WTC11 (cell line): ENCODE measurements at regions not wholly inside any gene's neighbourhood (a gene's known extent, or its start where the extent isn't known, plus 50 kb on each side); places are given as distances from the start of the nearest gene placed in this dataset.

ENCODE experiments used
- ATAC-seq: fragments of 200-7000 bp; cut with Tn5 transposase; 2 replicates; pipeline ENCODE4 v1.10.0; 2021; ENCODE audit warnings: mild to moderate bottlenecking, moderate library complexity
- CTCF ChIA-PET: fragments of 300-600 bp; sonication (Branson Sonifier 250); formaldehyde crosslinking; loops from one replicate; lab custom pipeline; 2021; ENCODE audit warnings: antibody characterized with exemption; lab: Charles Lee
- POLR2A ChIA-PET: fragments of 350-600 bp; sonication (Branson Sonifier 250); formaldehyde crosslinking; loops from one replicate; lab custom pipeline; 2021; ENCODE audit warnings: antibody characterized with exemption; lab: Charles Lee
- DNase-seq: peaks from one replicate; pipeline ENCODE4 v3.0.0; 2021; ENCODE audit warnings: low spot score
- H3K27ac Mint-ChIP-seq: 2 replicates; pipeline ENCODE4 v1.8.0; 2021; ENCODE audit warnings: mixed read lengths
- H3K27me3 Mint-ChIP-seq: 2 replicates; pipeline ENCODE4 v1.8.0; 2021; ENCODE audit warnings: low read depth, mild to moderate bottlenecking, moderate library complexity, mixed read lengths
- H3K36me3 Mint-ChIP-seq: 2 replicates; pipeline ENCODE4 v1.8.0; 2021; ENCODE audit warnings: mixed read lengths
- H3K4me1 Mint-ChIP-seq: 2 replicates; pipeline ENCODE4 v1.8.0; 2022; ENCODE audit warnings: mixed read lengths
- H3K4me3 Mint-ChIP-seq: 2 replicates; pipeline ENCODE4 v1.8.0; 2021; ENCODE audit warnings: mild to moderate bottlenecking, moderate library complexity, mixed read lengths
- H3K9me3 Mint-ChIP-seq: 2 replicates; pipeline ENCODE4 v1.8.0; 2021; ENCODE audit warnings: mixed read lengths
- AFF4 ChIP-seq: sonication (generic); formaldehyde crosslinking; IDR thresholded peaks from 2 replicates; pipeline ENCODE4 v1.8.1; 2023; ENCODE audit warnings: mild to moderate bottlenecking, missing genetic modification reagents, borderline replicate concordance
- ATF1 ChIP-seq: sonication (generic); formaldehyde crosslinking; IDR thresholded peaks from 2 replicates; pipeline ENCODE4 v1.8.1; 2023; ENCODE audit warnings: mild to moderate bottlenecking, moderate library complexity, missing genetic modification reagents
- GTF2I ChIP-seq: fragments of 250-450 bp; sonication (Bioruptor Pico); conservative IDR thresholded peaks from 2 replicates; pipeline ENCODE4 v1.4.0; 2021; ENCODE audit warnings: mild to moderate bottlenecking
- IRF2 ChIP-seq: sonication (generic); formaldehyde crosslinking; IDR thresholded peaks from 2 replicates; pipeline ENCODE4 v1.8.0; 2022; ENCODE audit warnings: low read depth, missing genetic modification reagents, borderline replicate concordance
- KAT7 ChIP-seq: sonication (generic); formaldehyde crosslinking; IDR thresholded peaks from 2 replicates; pipeline ENCODE4 v1.8.1; 2023; ENCODE audit warnings: missing genetic modification reagents, mild to moderate bottlenecking, borderline replicate concordance
- MXD4 ChIP-seq: fragments of 250-450 bp; sonication (Bioruptor Pico); IDR thresholded peaks from 2 replicates; pipeline ENCODE4 v1.8.0; 2021; ENCODE audit warnings: mild to moderate bottlenecking, moderate library complexity, borderline replicate concordance
- NFATC4 ChIP-seq: fragments of 250-450 bp; sonication (Bioruptor Pico); IDR thresholded peaks from 2 replicates; pipeline ENCODE4 v1.9.0; 2021; ENCODE audit warnings: mild to moderate bottlenecking
- NFYB ChIP-seq: sonication (generic); formaldehyde crosslinking; conservative IDR thresholded peaks from 2 replicates; pipeline ENCODE4 v1.8.0; 2022; ENCODE audit warnings: low read depth, missing genetic modification reagents
- USF2 ChIP-seq: sonication (generic); formaldehyde crosslinking; IDR thresholded peaks from 2 replicates; pipeline ENCODE4 v1.8.1; 2023; ENCODE audit warnings: mild to moderate bottlenecking, missing genetic modification reagents, moderate library complexity
- ZNF138 ChIP-seq: sonication (generic); formaldehyde crosslinking; conservative IDR thresholded peaks from 2 replicates; pipeline ENCODE4 v1.8.1; 2022; ENCODE audit warnings: mild to moderate bottlenecking, moderate library complexity, missing genetic modification reagents
- ZNF281 ChIP-seq: sonication (generic); formaldehyde crosslinking; IDR thresholded peaks from 2 replicates; pipeline ENCODE4 v1.8.0; 2023; ENCODE audit warnings: mild to moderate bottlenecking, missing genetic modification reagents
- ZNF425 ChIP-seq: fragments of 250-450 bp; sonication (Bioruptor Pico); conservative IDR thresholded peaks from 2 replicates; pipeline ENCODE4 v1.9.0; 2021; ENCODE audit warnings: mild to moderate bottlenecking

GRCh38 chrY:7467796-7468520 lies 556.4 kb upstream of the AMELY start:
- TF ChIP-seq AFF4 (CRISPR knock-in tag), result no peak
- no peak for TF ChIP-seq IRF2 (CRISPR knock-in tag)
- no peak for TF ChIP-seq ZNF425
- no peak for TF ChIP-seq NFYB (CRISPR knock-in tag)
- TF ChIP-seq GTF2I, result no peak
- TF ChIP-seq MXD4 (CRISPR knock-in tag), result no peak
- no peak for TF ChIP-seq ZNF281 (CRISPR knock-in tag)
- no peaks in the 10 kb centered on the region for H3K4me1 Mint-ChIP-seq
- H3K27ac Mint-ChIP-seq, result no peak overlapping the region
- CTCF ChIA-PET, result no interaction called here
- ATAC-seq, result no peak
- POLR2A ChIA-PET, result no interaction called here
- no peaks in the 10 kb centered on the region for H3K27me3 Mint-ChIP-seq
- H3K4me3 Mint-ChIP-seq, result no peak overlapping the region
- H3K36me3 Mint-ChIP-seq, result no peaks in the 10 kb centered on the region
- H3K9me3 Mint-ChIP-seq, result no peaks in the 10 kb centered on the region
- DNase-seq, result no peak

GRCh38 chrY:7465185-7465621 lies 553.7 kb upstream of the AMELY start:
- TF ChIP-seq USF2 (CRISPR knock-in tag) (no peak), KAT7 (CRISPR knock-in tag) (no peak), NFATC4 (CRISPR knock-in tag) (no peak), NFYB (CRISPR knock-in tag) (no peak), ATF1 (CRISPR knock-in tag) (no peak), ZNF138 (CRISPR knock-in tag) (no peak)
- ChIA-PET POLR2A (no interaction called here), CTCF (no interaction called here)
- H3K27me3 Mint-ChIP-seq, result no peaks in the 10 kb centered on the region
- DNase-seq (no peak), ATAC-seq (no peak)
- H3K36me3 Mint-ChIP-seq, result no peaks in the 10 kb centered on the region
- H3K9me3 Mint-ChIP-seq, result no peaks in the 10 kb centered on the region
- no peaks in the 10 kb centered on the region for H3K4me1 Mint-ChIP-seq
- no peak overlapping the region for H3K27ac Mint-ChIP-seq
- H3K4me3 Mint-ChIP-seq, result no peak overlapping the region
